ENCODE measurements at regions not wholly inside any gene's neighbourhood (a gene's known extent, or its start where the extent isn't known, plus 50 kb on each side); places are given as distances from the start of the nearest gene placed in this dataset.

GRCh38 chr3:25130724-25131520 lies 297.1 kb upstream of the RARB start:
- TF ChIP-seq, protein P1, sequence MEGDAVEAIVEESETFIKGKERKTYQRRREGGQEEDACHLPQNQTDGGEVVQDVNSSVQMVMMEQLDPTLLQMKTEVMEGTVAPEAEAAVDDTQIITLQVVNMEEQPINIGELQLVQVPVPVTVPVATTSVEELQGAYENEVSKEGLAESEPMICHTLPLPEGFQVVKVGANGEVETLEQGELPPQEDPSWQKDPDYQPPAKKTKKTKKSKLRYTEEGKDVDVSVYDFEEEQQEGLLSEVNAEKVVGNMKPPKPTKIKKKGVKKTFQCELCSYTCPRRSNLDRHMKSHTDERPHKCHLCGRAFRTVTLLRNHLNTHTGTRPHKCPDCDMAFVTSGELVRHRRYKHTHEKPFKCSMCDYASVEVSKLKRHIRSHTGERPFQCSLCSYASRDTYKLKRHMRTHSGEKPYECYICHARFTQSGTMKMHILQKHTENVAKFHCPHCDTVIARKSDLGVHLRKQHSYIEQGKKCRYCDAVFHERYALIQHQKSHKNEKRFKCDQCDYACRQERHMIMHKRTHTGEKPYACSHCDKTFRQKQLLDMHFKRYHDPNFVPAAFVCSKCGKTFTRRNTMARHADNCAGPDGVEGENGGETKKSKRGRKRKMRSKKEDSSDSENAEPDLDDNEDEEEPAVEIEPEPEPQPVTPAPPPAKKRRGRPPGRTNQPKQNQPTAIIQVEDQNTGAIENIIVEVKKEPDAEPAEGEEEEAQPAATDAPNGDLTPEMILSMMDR (conservative IDR thresholded peaks at IDR 0.05 in 1 of 2, IDR thresholded peaks at IDR 0.05 in 1 of 2; ENCODE audit: extremely low read depth in 1 of 2, insufficient read depth in 1 of 2, low read depth in 1 of 2, low read length in 2 of 2), result no peak
- no peak for TF ChIP-seq EZH2 (IDR thresholded peaks at IDR 0.05; ENCODE audit: borderline replicate concordance, low read length)

Data from mammary epithelial cell (primary cell).